Cardiac fibroblast (primary cell): ENCODE measurements at regions not wholly inside any gene's neighbourhood (a gene's known extent, or its start where the extent isn't known, plus 50 kb on each side); places are given as distances from the start of the nearest gene placed in this dataset.
"Not testable (repeated sequence)": the region's sequence is repeated elsewhere in the genome, so short reads cannot be mapped to it uniquely, and the experiment has no call there.

Experiments
- DNase-seq, 2 donors: peaks; one replicate each; pipeline versions ENCODE4 v3.0.0 to v3.0.0-alpha.2; 2010; ENCODE audit warnings: low read depth in 2 of 2
- H3K4me3 ChIP-seq, 2 donors: replicated peaks in 1 of 2; 1 replicate in 1 of 2; 2 replicates in 1 of 2; pipeline ENCODE4 v1.5.1; 2011; ENCODE audit warnings: low read depth in 2 of 2, low read length in 2 of 2, mild to moderate bottlenecking in 2 of 2, moderate library complexity in 1 of 2
- TF ChIP-seq, protein P1 (sequence below): IDR thresholded peaks from one replicate; pipeline ENCODE4 v1.5.1; 2011; ENCODE audit warnings: low read depth, mild to moderate bottlenecking, low read length, inconsistent platforms

DNA sequence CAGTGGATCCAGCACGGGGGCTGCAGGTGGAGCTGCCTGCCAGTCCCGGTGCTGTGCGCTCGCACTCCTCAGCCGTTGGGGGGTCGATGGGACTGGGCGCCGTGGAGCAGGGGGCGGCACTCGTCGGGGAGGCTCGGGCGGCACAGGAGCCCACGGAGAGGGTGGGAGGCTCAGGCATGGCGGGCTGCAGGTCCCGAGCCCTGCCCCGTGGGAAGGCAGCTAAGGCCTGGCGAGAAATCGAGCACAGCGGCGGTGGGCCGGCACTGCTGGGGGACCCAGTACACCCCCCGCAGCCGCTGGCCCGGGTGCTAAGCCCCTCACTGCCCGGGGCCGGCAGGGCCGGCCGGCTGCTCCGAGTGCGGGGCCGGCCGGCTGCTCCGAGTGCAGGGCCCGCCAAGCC is 52.3 kb upstream of the MARK1 start:
- not testable (repeated sequence) for DNase-seq, H3K4me3 ChIP-seq

DNA sequence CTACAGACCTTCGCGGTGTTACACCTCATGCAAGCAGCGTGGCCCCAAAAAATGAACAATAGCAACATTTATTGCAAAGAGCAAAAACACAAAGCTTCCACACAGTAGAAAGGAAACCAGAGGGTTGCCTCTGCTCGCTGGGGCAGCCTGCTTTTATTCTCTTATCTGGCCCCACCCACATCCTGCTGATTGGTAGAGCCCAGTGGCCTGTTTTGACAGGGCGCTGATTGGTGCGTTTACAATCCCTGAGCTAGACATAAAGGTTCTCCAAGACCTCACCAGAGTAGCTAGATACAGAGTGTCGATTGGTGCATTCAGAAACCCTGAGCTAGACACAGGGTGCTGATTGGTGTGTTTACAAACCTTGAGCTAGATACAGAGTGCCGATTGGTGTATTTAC is 52.8 kb upstream of the MARK1 start:
- not testable (repeated sequence) for DNase-seq, H3K4me3 ChIP-seq

DNA sequence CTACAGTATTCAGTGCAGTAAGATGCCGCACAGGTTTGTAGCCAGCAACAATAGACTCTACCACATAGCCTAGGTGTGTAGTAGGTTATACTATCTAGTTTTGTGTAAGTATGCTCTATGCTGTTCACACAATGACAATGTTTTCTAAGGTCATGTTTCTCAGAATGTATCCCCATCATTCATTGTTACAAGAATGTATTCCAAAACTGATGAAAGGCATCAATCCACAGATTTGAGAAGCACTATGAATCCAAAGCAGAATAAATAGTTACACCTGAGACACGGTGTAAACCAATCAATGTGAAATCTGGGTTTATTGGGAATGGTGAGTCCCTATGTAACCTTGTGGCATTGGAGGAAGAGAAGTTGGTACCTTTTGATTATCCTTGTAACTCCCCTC is 54.5 kb upstream of the MARK1 start:
- H3K4me3 ChIP-seq: no peak overlapping the region
- DNase-seq: no peak
- TF ChIP-seq, protein P1, sequence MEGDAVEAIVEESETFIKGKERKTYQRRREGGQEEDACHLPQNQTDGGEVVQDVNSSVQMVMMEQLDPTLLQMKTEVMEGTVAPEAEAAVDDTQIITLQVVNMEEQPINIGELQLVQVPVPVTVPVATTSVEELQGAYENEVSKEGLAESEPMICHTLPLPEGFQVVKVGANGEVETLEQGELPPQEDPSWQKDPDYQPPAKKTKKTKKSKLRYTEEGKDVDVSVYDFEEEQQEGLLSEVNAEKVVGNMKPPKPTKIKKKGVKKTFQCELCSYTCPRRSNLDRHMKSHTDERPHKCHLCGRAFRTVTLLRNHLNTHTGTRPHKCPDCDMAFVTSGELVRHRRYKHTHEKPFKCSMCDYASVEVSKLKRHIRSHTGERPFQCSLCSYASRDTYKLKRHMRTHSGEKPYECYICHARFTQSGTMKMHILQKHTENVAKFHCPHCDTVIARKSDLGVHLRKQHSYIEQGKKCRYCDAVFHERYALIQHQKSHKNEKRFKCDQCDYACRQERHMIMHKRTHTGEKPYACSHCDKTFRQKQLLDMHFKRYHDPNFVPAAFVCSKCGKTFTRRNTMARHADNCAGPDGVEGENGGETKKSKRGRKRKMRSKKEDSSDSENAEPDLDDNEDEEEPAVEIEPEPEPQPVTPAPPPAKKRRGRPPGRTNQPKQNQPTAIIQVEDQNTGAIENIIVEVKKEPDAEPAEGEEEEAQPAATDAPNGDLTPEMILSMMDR: no peak

DNA sequence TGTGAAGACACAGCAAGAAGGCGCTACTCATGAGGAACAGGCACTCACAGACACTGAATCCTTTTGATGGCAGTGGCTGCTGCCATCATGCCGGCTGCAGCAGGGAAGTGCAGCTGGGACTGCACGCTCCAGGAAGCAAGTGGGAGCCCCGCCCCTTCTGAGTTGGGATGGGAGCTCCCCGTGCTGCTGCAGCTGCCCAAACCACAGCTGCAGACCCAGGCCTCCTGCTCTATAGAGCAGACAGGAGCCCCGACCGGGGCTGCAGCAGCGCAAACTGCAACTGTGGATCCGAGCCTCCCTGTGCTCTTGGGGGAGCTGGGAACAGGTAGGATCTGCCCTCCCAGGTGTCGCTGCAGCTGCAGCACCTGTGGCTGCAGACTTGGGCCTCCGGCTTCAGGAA is 65.2 kb upstream of the MARK1 start:
- H3K4me3 ChIP-seq: no peak overlapping the region
- TF ChIP-seq, protein P1: no peak
- DNase-seq: no peak

DNA sequence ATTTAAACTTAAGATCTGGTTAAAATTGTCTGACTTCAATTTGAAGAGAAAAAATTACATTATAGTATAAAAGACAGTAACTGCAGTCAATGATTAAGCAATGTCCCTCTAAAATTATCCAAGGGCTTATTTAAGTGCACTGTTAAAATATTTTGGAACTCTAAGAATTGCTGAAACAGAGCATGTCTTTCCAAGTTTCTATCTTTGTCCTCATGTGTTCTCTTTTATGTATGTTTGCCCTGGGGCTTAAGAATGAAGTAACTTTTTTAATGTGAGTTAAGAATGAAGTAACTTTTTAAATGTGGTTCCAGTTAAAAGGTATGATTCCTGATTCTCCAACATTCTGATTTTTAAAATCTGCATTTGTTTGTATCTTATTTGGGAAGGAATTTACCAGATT is 69.0 kb upstream of the MARK1 start:
- H3K4me3 ChIP-seq: no peak overlapping the region
- no peak for DNase-seq
- TF ChIP-seq, protein P1: no peak

DNA sequence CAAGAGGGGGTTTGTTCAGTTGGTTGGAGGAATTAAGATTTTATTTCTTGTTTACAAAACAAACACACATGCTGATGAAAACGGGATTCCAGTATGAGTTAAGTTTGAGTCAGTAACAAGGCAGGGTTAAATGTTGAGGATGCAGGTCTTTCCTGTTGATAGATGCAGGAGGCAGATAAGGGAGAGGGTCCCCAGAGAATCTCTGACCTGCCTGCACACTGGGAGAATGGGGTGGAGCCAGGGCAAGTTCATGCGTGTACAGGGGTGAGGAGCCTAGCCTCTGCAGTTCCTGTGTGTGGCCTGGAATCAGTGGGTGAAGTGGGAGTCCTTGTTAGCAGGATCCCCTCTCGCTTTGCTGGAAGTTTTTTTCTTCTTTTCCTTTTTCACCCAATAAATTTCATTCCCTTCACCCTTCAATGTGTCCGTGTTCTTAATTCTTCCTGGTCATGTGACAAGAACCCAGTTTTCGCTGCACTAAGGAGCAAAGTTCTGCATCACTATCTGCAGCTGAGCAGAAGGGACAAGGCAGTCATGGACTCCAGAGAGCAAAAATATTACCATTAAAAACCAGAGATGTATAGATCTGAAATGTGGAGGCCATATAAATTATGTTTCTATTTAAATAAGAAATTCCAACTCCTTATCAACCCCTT is 69.9 kb upstream of the MARK1 start:
- DNase-seq: no peak
- no peak overlapping the region for H3K4me3 ChIP-seq
- TF ChIP-seq, protein P1: no peak

DNA sequence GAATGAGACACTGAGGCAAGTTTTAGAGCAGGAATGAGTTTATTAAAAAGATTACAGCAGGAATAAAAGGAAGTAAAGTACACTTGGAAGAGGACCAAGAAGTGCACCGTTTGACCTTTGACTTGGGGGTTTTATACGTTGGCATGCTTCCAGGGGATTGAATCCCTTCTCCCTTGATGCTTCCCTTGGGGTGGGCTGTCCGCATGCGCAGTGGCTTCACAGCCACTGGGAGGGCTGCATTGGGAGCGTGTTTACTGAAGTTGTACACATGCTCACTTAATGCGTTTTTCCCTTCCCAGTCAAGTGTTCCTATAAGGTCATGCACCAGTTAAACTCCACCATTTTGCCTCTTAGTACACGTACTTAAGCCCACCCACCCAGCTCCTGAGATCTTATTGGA is 72.4 kb upstream of the MARK1 start:
- H3K4me3 ChIP-seq: no peak overlapping the region
- DNase-seq: no peak
- TF ChIP-seq, protein P1: no peak

DNA sequence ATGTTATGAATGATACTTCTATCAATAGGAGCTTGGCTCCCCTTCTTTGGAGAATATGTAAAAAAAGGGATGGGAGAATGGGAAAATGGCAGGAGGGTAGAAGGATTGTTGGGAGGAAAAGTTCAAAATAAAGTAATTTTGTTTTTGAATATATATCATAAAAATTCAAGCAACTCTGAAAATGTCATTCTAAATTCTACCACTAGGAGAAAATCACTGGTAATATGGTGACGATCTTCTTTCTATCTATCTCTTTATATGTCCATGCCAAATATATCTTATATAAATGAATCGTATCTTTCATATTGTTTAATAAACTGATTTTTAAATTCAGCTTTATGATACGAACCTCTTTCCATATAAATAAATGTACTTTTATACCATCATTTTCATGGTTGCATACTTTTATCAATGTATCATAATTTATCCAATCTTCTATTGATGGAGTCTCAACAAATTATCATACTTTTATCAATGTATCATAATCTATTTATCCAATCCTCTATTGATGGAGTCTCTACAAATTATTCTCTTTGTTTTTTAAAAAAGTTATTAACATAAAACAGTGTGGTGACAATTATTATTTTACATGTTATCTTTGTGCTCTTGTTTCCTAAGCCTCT is 73.7 kb upstream of the MARK1 start:
- no peak overlapping the region for H3K4me3 ChIP-seq
- no peak for DNase-seq
- TF ChIP-seq, protein P1: no peak
